NCI-H2029 treated with DMSO at 0.1 percent for 48 hours (cell line): ENCODE measurements at regions not wholly inside any gene's neighbourhood (a gene's known extent, or its start where the extent isn't known, plus 50 kb on each side); places are given as distances from the start of the nearest gene placed in this dataset.

Experiments used
- DNase-seq: peaks from one replicate; lab custom pipeline; 2025; lab: John Stamatoyannopoulos, UW

DNA sequence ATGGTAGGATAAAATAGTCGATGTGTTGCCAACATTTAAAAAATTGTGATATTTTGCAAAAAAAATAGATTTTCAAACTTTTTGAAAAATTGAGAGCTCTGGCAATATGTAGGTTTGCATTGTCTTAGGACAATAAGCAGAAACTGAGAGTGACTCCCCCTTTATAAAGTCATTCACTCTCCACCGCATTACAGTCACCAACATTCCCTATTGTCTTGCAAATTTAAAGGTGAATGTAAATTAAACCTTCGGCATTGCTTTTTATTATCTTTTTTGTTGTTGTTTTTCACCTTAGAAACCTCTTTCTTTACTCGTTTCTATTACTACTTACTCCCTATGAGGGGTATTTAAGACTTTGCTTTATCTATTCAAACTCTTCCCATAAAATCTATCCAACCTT lies 944.2 kb downstream of the DTWD2 start:
- DNase-seq = no peak

DNA sequence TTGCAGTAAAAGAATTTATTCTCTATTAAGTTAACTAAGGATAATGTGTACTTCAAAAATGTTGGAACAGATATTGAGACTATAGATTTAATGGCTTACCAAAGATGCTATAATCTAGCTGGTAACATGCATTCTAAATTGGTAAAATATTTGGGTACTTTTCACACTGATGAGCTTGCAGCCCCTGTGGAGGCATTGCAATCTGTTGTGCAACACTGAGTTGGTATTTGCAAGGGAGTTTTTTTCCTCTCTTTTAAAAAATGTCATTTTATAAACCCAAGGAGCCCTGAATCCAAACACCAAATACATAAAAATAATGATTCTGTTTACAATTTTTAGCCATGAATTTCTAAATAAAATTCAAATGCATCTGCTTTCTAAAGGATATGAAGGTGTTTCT lies 944.8 kb downstream of the DTWD2 start:
- no peak for DNase-seq

DNA sequence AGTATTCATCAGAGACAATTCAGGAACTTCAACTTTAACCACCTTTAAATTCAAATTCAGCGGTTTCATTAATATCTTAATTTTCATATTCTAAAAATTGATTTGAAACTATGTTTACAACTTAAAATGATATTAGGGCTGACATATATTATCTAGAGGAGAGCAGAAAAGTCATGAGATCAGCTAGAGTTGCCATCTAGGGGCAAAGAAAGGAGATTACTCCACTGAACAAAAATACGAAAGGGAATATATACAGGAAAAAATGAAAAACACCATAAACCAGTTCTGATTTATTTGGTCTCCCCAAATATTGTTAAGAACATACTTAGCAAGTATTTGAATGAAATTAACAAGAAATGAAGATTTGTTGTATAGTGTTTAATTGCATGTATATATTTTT lies 946.3 kb downstream of the DTWD2 start:
- DNase-seq = no peak

DNA sequence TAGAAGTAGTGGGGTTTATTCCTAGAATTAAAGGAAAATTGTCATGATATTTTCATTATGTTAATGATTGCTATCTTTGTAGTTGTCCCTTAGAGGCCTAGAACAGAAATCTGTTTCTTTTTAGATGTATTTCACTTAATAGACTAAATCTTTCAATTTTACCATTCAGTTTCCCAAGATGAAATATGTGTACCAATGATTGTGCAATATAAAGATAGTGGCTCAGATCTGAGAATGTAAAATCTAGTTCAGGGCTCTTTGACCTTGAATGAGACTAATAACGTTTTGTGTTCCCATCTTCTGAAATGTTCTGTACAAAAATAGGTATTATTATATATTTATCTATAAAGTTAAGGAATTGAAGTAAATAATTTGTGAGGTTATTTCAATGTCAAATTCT lies 947.9 kb downstream of the DTWD2 start:
- DNase-seq = no peak

DNA sequence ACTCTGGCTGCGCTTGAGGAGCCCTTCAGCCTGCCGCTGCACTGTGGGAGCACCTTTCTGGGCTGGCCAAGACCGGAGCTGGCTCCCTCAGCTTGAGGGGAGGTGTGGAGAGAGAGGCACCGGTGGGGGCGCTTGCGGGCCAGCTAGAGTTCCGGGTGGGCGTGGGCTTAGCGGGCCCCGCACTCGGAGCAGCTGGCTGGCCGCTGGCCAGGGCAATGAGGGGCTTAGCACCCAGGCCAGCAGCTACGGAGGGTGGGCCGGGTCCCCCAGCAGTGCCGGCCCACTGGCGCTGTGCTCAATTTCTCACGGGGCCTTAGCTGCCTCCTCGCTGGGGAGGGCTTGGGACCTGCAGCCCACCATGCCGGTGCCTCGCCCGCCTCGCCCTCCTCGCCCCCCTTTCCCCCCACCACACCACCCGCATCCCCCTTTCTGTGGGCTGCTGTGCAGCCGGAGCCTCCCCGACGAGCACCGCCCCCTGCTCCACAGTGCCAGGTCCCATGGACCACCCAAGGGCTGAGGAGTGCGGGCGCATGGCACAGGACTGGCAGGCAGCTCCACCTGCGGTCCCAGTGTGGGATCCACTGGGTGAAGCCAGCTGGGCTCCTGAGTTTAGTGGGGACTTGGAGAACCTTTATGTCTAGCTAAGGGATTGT lies 954.5 kb downstream of the DTWD2 start:
- DNase-seq = no peak

DNA sequence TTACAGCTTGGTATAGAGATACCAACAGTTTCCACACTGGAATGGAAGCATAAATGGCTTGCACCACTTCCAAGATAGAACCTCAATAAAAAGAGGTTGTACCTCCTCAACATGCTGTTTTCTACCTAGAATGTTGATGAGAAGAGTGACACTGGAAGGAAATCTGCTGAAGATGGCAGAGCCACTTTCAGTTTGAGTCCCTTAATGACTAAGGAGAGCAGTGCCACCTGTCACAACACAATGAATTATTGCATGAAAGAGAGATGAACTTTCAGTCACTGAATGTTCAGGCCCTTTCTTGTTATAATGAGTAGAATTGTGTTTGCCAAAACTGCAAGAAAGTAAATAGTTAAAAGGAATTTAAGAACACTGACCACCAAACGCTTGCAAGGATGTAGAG lies 958.5 kb downstream of the DTWD2 start:
- DNase-seq = no peak

DNA sequence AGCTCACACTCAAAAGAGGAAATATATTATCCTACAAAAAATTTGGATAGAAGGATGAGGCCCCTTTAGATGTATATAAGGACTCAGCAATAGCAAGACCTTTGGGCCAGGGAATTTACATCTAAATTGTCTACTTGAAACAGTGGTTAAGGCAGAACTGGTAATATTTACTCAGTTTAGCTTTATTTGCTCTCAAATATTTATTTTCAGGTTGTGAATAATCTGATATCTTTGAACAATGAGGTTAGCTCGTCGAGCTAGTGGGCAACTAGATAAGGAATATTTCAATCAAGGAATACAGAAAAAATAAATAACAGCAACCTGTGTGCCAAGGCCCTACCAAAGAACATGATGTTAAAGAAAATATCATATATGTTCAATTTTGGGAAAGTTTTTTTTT lies 966.3 kb downstream of the DTWD2 start:
- no peak for DNase-seq

DNA sequence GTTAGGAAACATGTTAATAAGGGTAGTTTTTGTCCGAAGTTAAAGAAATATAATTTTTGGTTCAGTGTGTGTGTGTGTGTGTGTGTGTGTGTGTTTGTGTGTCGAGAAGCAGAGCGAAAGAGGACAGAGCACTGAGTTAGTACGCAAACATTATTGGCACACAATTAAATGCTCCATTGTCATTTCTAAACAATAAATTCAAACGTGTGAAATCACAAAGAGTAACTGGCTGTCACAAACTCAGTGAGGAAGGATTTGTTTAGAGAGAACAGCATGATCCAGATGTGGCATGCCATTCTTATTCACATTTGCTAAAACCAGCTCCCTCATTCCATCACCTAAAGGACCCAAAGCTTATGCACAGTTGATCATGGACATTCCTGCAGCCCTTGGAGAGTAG lies 970.8 kb downstream of the DTWD2 start:
- no peak for DNase-seq

DNA sequence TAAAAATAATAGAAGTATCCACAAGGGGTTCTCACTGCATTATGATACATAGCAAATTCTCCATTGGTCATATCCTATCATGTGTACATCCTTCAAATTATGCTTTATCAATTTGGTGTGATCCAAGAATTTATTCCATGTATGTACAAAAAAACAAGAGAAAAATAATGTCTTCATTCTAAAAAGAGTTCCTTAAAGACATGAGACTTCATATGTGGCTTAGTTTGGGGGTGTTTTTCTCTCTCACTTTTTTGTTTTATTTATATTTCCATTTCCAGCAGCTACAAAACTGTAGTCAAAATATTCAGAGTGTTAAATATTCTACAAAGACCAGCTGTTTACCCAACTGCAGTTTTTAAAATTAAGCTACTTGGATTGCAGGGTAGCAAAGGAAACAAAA lies 972.0 kb downstream of the DTWD2 start:
- no peak for DNase-seq

DNA sequence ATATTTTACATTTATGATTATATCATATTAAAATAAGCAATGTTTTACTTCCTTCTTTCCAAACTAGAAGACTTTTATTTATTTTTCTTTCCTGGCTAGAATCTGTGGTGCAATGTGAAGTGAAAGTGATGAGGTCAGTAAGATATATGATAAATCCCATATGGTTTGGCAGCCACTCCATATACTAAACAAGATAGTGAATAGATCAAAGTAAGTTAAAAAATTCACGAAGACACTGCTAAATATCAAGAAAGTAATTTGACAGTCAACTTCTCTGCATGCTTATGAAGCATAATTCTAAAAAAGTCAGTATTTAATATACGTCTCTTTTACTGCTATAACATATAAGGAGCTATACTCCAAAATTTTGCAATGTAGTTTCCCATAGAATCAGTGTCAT lies 972.8 kb downstream of the DTWD2 start:
- DNase-seq = no peak

DNA sequence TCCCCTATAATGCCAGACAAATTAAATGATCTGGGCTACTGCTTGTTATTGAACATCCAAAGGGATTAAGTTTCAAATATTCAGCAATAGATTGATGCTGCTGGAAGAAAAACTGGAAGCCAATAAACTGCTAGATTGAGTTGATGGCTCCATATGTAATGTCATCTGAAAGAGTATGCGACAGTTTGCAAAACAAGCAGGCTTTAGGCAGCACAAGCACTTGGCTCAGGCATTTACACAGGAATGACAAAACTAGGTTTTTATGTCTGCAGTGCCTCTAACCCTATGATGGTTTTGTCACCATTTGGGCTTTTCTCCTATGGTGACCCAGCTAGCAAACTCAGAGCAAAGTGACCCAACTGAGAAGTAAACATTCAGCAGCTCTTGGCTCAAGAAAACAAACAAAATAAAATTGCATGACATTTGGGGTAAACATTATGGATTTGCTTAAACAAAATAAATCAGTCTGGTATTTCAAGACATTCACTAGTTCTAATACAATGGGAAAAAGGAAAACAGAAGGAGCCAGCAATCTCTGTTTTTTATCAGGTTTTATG lies 978.5 kb downstream of the DTWD2 start:
- no peak for DNase-seq

DNA sequence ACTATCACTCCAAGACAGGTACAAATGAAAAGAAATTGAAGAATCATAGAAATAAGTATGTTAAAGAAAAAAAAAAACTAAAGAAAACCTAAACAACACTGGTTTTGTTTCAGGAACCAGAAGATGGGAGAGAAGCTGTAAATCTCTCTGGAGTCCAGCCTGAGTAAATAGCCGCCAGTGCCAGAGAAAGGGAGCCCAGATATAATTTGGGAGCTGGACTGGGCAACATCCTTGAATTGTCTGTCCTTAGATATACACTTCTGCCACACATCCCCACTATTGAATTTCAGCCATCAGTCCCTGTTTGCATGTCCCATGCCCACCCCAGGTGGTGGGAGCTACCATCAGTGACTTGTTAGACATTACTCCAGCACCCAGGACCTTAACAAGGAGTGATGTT lies 979.6 kb downstream of the DTWD2 start:
- DNase-seq = no peak

DNA sequence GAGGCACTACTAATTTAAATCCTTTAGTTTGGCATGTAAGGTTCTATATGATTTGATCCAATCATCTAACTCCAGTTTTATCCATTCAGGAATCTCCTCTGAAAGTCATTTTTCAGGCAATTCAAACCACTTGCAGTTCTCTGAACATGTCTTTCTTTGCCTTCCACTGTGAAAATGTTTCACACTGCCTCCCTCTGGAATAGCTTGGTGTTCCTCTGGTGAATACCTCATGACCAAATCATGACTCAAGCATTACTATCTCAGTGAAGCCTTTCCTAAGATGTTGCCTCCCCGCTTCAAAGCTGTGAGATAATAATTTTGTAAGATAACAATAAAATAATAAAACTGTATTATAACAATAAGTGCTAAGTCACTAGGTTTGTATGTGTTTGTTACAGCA lies 981.1 kb downstream of the DTWD2 start:
- DNase-seq = no peak

DNA sequence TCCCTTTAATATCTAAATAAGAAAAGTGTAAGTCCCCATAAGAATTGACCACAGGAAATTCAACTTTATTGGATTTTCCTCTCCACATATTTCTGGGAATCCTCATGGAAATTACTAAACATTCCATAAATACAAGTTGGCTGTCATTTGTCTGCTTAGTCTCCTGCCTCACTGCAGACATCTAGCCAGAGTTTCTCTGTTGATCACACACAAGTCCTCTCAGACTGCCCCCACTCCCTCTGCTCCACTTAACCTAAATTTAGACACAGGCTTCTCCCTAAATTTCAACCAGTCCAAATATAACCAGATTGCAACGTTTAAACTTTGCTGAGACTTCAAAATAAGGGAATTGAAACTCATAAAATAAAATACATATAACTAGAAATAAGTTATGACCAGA lies 982.1 kb downstream of the DTWD2 start:
- no peak for DNase-seq

DNA sequence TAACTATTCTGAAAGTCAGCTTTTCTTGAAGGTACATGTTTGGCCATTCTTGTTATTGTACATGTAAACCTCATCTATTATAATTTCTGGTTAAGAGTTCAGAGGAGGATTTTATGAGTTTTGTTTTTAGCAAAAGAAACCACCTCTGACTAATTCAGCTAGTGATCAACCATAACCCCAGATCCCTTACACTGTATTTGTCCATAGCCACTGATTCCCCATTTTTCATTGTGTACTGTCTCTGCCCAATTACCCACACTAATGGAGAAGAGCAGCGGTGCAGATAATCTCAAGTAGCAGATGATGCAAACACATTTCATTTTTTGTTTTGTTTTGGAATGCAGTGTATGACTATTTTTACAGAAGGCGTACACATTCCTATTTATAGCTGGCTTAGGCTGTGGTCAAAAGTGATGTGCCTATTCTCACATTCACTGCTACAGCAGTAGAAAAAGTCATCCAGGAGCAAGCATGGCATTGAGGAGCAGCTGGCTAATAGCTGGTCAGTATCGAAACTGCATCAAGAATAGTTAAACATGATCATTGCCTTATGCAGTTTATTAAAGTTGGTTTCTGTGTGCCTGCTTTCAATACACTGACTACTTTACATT lies 988.3 kb downstream of the DTWD2 start:
- DNase-seq = no peak

DNA sequence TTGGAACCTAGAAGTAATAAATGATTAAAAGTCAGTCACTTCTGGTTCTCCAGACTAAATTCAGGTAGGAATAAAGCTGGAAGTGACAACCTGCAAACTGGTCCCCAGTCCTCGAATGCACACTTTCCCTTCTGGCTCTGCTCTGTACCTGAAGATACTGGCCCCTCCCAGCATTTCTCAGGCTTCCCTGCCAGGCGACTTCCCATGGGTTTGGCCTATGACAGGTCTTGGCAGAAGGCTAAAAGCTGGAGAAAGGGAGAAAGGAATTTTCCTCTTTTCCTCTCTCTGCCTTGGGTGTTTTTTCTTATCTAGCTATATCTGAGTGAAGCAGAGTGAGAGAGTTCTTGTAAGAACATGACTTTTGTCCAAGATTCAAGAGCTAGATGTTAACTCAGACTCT lies 1005.7 kb downstream of the DTWD2 start:
- DNase-seq = no peak

DNA sequence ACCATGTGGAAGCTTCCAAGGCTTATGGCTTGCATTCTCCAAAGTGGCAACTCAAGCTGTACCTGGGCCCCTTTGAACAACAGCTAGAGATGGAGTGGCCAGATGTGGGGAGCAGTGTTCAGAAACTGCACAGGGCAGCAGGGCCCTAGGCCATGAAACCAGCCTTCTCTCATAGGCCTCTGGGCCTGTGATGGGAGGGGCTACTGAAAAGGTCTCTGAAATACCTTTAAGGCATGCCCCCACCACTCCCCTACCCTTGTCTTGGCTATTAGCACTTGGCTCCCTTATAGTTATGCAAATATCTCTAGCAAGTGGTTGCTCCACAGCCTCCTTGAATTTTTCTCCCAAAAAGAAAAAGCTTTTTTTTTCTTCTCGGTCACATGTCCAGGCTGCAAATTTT lies 1014.6 kb downstream of the DTWD2 start:
- no peak for DNase-seq

DNA sequence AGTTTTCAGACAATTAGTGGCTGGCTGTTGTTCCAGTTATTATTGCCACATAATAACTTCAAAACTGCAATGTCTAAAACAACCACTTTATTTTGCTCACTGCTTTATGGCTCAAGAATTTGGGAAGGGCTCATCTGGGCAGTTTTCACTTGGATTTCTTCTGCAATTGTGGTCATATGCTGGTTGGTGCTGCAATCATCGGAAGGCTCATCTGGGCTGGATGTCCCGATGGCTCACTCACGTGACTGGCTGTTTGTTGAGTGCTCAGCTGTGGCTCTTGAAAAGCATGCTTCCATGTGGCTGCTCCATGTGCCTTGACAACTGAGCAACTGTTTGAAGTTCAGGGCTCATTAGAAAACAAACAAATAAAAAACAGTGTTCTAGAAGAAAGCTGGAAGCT lies 1032.5 kb downstream of the DTWD2 start:
- no peak for DNase-seq

DNA sequence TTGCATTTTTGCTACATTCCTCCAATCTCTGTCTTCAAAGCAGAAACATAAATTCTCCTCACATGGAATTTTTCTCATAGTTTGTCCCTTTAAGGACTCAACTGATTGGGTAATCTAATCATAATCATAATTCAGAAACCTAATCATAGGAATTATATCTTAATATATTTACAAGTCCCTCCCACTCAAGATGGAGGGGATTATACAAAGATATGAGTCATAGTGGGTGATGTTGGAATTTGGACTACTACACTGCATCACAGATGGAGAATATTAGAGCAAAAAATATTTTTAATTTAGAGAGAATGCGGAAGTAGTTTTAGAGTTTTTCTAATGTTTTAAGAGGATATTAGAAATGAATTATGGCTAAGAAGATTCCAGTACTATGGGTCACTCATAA lies 1034.0 kb downstream of the DTWD2 start:
- no peak for DNase-seq

DNA sequence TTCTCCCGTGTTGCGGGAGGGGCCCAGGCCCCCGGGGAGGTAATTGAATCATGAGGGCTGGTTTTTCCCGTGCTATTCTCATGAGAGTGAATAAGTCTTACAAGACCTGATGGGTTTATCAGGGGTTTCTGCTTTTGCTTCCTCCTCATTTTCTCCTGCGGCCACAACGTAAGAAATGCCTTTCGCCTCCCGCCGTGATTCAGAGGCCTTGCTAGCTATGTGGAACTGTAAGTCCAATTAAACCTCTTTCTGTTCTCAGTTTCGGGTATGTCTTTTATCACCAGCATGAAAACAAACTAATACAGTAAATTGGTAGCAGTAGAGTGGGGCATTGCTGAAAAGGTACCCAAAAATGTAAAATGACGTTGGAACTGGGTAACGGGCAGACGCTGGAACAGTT lies 1035.1 kb downstream of the DTWD2 start:
- DNase-seq = no peak

DNA sequence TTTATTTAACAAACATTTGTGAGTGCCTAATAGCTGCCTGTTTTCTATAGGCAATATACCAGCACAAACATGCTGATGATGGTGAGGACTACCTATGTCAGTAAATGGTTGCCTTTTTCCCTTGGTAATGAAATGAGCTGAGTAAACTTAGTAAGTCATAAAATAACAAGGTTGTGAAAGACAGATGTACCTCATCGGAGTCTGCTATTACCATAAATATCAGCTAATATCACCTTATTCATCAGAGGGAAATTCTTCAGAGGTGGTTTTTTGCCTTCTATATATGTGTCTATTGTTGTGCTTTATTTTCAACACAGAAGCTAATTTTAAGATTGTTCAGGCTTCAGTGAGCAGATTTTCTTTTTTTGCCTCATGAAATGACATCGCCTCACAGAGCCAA lies 1040.5 kb downstream of the DTWD2 start:
- DNase-seq = no peak

DNA sequence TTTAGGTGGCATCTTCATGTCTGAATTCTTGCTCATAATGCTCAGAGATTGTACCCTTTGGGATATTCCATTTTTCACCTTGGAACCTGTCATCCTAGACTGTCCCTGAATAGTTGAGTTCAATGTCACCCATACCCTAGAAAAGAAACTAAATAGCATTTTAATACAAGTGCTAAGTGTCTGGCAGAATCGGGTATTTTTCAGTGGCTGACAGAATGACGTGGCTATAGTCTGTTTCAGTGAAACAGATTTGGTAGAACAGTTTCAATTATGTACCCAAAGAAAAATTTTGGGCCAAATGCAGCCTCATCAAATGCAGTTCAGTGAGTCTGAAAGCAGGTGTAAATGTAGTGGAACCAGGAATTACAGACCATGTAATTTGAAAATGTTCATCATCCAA lies 1041.2 kb downstream of the DTWD2 start:
- no peak for DNase-seq

DNA sequence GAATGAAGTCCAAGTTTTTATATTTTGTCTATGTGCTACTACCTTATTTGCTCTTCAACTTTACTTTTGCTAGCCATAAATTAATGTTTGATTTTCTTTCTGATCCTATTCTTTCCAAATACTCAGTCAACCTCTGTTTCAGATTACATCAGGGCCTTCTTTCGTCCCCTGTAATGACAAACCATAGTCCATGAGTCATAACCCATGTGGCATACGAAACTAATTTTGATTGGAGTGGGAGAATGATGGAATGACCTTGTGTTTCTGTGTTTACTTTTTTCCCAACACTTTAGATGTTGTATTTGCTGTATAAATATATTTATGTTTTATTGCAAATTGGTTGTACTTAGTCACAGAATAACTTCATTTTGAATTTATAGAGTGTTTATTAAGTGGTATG lies 1043.1 kb downstream of the DTWD2 start:
- DNase-seq = no peak

DNA sequence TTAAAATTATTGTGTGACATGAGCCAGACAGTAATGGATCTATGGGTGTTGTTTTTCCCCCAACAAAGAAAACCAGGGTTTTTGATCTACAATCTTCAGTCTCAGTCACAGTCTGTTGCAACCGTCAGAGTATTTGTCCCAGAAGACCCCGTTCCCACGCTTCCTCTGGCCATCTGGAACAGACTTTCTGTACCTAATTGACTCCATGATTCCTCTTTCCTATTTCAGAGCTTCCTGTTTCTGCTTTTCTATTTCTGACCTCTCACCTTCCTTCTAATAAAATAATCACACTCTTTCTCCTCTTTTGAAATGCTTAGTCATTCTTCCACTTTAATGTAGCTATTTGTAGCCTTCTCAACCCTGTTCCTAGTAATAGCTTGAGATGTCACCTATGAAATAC lies 1044.8 kb downstream of the DTWD2 start:
- DNase-seq = no peak
